Esophagus muscularis mucosa (tissue), 4 donors: ENCODE measurements at regions not wholly inside any gene's neighbourhood (a gene's known extent, or its start where the extent isn't known, plus 50 kb on each side); places are given as distances from the start of the nearest gene placed in this dataset.

Experiments used
- DNase-seq: peaks from one replicate; pipeline ENCODE4 v3.0.0-alpha.2; 2017; ENCODE audit errors: extremely low spot score
- H3K27ac ChIP-seq, 4 donors: fragments of 200-600 bp; sonication (generic); replicated peaks in 1 of 4; 1 replicate in 3 of 4; 2 replicates in 1 of 4; pipeline ENCODE4 v1.5.1; 2016 to 2019; ENCODE audit warnings: mild to moderate bottlenecking in 1 of 4
- H3K27me3 ChIP-seq, 4 donors: fragments of 200-600 bp; sonication (generic); one replicate each; pipeline versions ENCODE4 v1.5.1 to v1.6.0; 2016 to 2019
- H3K36me3 ChIP-seq, 4 donors: fragments of 200-600 bp; sonication (generic); one replicate each; pipeline ENCODE4 v1.5.1; 2016 to 2019
- H3K4me1 ChIP-seq, 4 donors: fragments of 200-600 bp; sonication (generic); one replicate each; pipeline ENCODE4 v1.5.1; 2016 to 2019
- H3K4me3 ChIP-seq, 4 donors: fragments of 200-600 bp; sonication (generic); 1 replicate in 2 of 4; 2 replicates in 2 of 4; pipeline ENCODE4 v1.5.1; 2016 to 2019; ENCODE audit warnings: mild to moderate bottlenecking in 4 of 4, moderate library complexity in 1 of 4
- H3K9me3 ChIP-seq, 4 donors: fragments of 200-600 bp; sonication (generic); 1 replicate in 3 of 4; 2 replicates in 1 of 4; pipeline ENCODE4 v1.5.1; 2016 to 2019
- CTCF ChIP-seq, 3 experiments: fragments of 200-600 bp in 2 of 3; fragments of 450-650 bp in 1 of 3; sonication (generic) in 2 of 3; IDR thresholded peaks; one replicate each; pipeline ENCODE4 v1.5.1; 2017 to 2019; ENCODE audit warnings: antibody characterized with exemption in 3 of 3, mild to moderate bottlenecking in 2 of 3, moderate library complexity in 1 of 3
- EP300 ChIP-seq: sonication (generic); formaldehyde crosslinking; IDR thresholded peaks from one replicate; pipeline ENCODE4 v1.6.1; 2017; ENCODE audit warnings: antibody characterized with exemption
- POLR2A ChIP-seq: fragments of 450-650 bp; IDR thresholded peaks from one replicate; pipeline ENCODE4 v1.6.1; 2017; ENCODE audit warnings: antibody characterized with exemption, moderate library complexity, mild to moderate bottlenecking, low read depth
- POLR2AphosphoS5 ChIP-seq, 2 donors: sonication (generic); formaldehyde crosslinking; IDR thresholded peaks; one replicate each; pipeline ENCODE4 v1.6.1; 2017; ENCODE audit warnings: antibody characterized with exemption in 2 of 2
- WGBS: methylation state at CpG from one replicate; pipeline ENCODE4 v1.1.5; 2018; 5-methylcytosine and 5-hydroxymethylcytosine counted together
- intact Hi-C: fragments of 100-400 bp; cut with DNase I; formaldehyde crosslinking; loops from one replicate; pipeline ENCODE4 v1.15.1; 2023

GRCh38 chr16:62967611-62968010 is 931.4 kb upstream of the CDH8 start:
- Histone ChIP-seq H3K9me3 (no peaks in the 10 kb centered on the region), H3K4me3 (no peak overlapping the region), H3K27ac (no peak overlapping the region), H3K36me3 (no peaks in the 10 kb centered on the region), H3K4me1 (no peaks in the 10 kb centered on the region), H3K27me3 (no peaks in the 10 kb centered on the region)
- intact Hi-C loops: no loop called here
- TF ChIP-seq EP300 (no peak), CTCF (IDR thresholded peaks at IDR 0.05) (no peak), POLR2AphosphoS5 (IDR thresholded peaks at IDR 0.05) (no peak), POLR2A (no peak)
- DNase-seq: no peak
- 89% methylated on average over 2 of the region's 2 CpGs for WGBS

- Histone ChIP-seq H3K27me3 (no peaks in the 10 kb centered on the region), H3K9me3 (no peaks in the 10 kb centered on the region), H3K4me3 (no peak overlapping the region), H3K27ac (no peak overlapping the region), H3K36me3 (no peaks in the 10 kb centered on the region), H3K4me1 (no peaks in the 10 kb centered on the region)
- WGBS: 38% methylated on average over 3 of the region's 3 CpGs
- intact Hi-C loops: no loop called here
- DNase-seq: no peak
- no peak for TF ChIP-seq EP300
- no peak for TF ChIP-seq POLR2AphosphoS5 (IDR thresholded peaks at IDR 0.05)
- TF ChIP-seq POLR2A: no peak
- no peak for TF ChIP-seq CTCF (IDR thresholded peaks at IDR 0.05)
Measured at GRCh38 chr16:62967163-62967562, 930.9 kb upstream of the CDH8 start.

- no peak overlapping the region for H3K4me3 ChIP-seq
- H3K36me3 ChIP-seq: no peaks in the 10 kb centered on the region
- no peaks in the 10 kb centered on the region for H3K9me3 ChIP-seq
- no peak overlapping the region for H3K27ac ChIP-seq
- H3K27me3 ChIP-seq: no peaks in the 10 kb centered on the region
- WGBS: 75% methylated on average over 1 of the region's 1 CpG
- H3K4me1 ChIP-seq: no peaks in the 10 kb centered on the region
- intact Hi-C loops: no loop called here
- TF ChIP-seq POLR2A (no peak), CTCF (IDR thresholded peaks at IDR 0.05) (no peak), POLR2AphosphoS5 (IDR thresholded peaks at IDR 0.05) (no peak), EP300 (no peak)
- no peak for DNase-seq
Measured at GRCh38 chr16:62966626-62967025, 930.4 kb upstream of the CDH8 start.

GRCh38 chr16:62965831-62966230 is 929.6 kb upstream of the CDH8 start:
- TF ChIP-seq EP300 (no peak), POLR2AphosphoS5 (IDR thresholded peaks at IDR 0.05) (no peak), CTCF (IDR thresholded peaks at IDR 0.05) (no peak), POLR2A (no peak)
- H3K4me3 ChIP-seq: no peak overlapping the region
- no peak overlapping the region for H3K27ac ChIP-seq
- H3K9me3 ChIP-seq: no peaks in the 10 kb centered on the region
- WGBS: 80% methylated on average over 3 of the region's 3 CpGs
- no peaks in the 10 kb centered on the region for H3K4me1 ChIP-seq
- no peaks in the 10 kb centered on the region for H3K27me3 ChIP-seq
- no peak for DNase-seq
- intact Hi-C loops: no loop called here
- no peaks in the 10 kb centered on the region for H3K36me3 ChIP-seq

GRCh38 chr16:62963846-62964245 is 927.6 kb upstream of the CDH8 start:
- TF ChIP-seq POLR2A (no peak), CTCF (IDR thresholded peaks at IDR 0.05) (no peak), EP300 (no peak), POLR2AphosphoS5 (IDR thresholded peaks at IDR 0.05) (no peak)

More at GRCh38 chr16:62963846-62964245, 927.6 kb upstream of the CDH8 start:
- H3K4me1 ChIP-seq: no peaks in the 10 kb centered on the region
- intact Hi-C loops: no loop called here
- H3K9me3 ChIP-seq: no peaks in the 10 kb centered on the region
- H3K36me3 ChIP-seq: no peaks in the 10 kb centered on the region
- no peaks in the 10 kb centered on the region for H3K27me3 ChIP-seq
- WGBS: 65% methylated on average over 2 of the region's 2 CpGs
- H3K4me3 ChIP-seq: no peak overlapping the region
- no peak overlapping the region for H3K27ac ChIP-seq
- no peak for DNase-seq
